HCT116 (cell line): ENCODE measurements at regions not wholly inside any gene's neighbourhood (a gene's known extent, or its start where the extent isn't known, plus 50 kb on each side); places are given as distances from the start of the nearest gene placed in this dataset.

Experiments
- ATAC-seq: fragments of 200-7000 bp; cut with Tn5 transposase; 2 replicates; pipeline ENCODE4 v1.9.1; 2020; ENCODE audit warnings: mild to moderate bottlenecking, moderate library complexity
- BruUV-seq: library from RNA; stranded (reverse); fragments of 400-500 nt; replicated peaks from 2 replicates; lab custom pipeline; 2021; lab: Mats Ljungman, UMichigan
- CTCF ChIA-PET: fragments of 300-600 bp; sonication (Branson Sonifier 250); formaldehyde crosslinking; loops from one replicate; lab custom pipeline; 2021; ENCODE audit warnings: antibody characterized with exemption; lab: Charles Lee
- POLR2A ChIA-PET: fragments of 300-600, 350-600 bp; sonication (Branson Sonifier 250); formaldehyde crosslinking; loops from one replicate; lab custom pipeline; 2021; ENCODE audit warnings: antibody characterized with exemption; lab: Charles Lee
- RAD21 ChIA-PET, 2 experiments: fragments of 300-600 bp; sonication (Branson Sonifier 250); formaldehyde crosslinking; loops; one replicate each; lab custom pipeline; 2023; ENCODE audit warnings: low total read pairs in 2 of 2; ENCODE audit not compliant: uncharacterized antibody in 2 of 2, unreplicated experiment in 2 of 2, low non-redundant PET in 1 of 2; lab: Charles Lee
- DNase-seq: peaks from one replicate; pipeline ENCODE4 v3.0.0-alpha.2; 2010; ENCODE audit warnings: low read depth, low spot score
- H2AFZ ChIP-seq: fragments of 200-600 bp; shearing (Covaris generic), sonication (generic); 2 replicates; pipeline ENCODE4 v1.6.1; 2017; ENCODE audit warnings: low read depth, mixed run types, mixed read lengths, antibody characterized with exemption, low read length; ENCODE audit not compliant: poor library complexity, severe bottlenecking
- H3K27ac ChIP-seq: 2 replicates; pipeline ENCODE4 v1.5.1; 2012; ENCODE audit warnings: low read depth, low read length
- H3K27me3 ChIP-seq: fragments of 200-600 bp; sonication (generic); 2 replicates; pipeline ENCODE4 v1.6.1; 2016; ENCODE audit warnings: mixed run types, low read length, mixed read lengths; ENCODE audit not compliant: insufficient read depth
- H3K36me3 ChIP-seq, 2 experiments: fragments of 200-500 bp in 1 of 2; fragments of 200-600 bp in 1 of 2; sonication (Bioruptor generic) in 1 of 2; sonication (generic) in 1 of 2; 2 replicates each; pipeline versions ENCODE4 v1.5.1 to v1.6.1; 2014 to 2016; ENCODE audit warnings: low read length in 2 of 2, inconsistent platforms in 1 of 2, mixed read lengths in 1 of 2, mixed run types in 1 of 2; ENCODE audit not compliant: insufficient read depth in 2 of 2, control insufficient read depth in 1 of 2
- H3K4me1 ChIP-seq, 2 experiments: fragments of 200-600 bp in 1 of 2; sonication (generic) in 1 of 2; 2 replicates each; pipeline versions ENCODE4 v1.5.1 to v1.6.1; 2012 to 2017; ENCODE audit warnings: low read length in 2 of 2, inconsistent platforms in 1 of 2, mild to moderate bottlenecking in 1 of 2, mixed read lengths in 1 of 2, mixed run types in 1 of 2, moderate library complexity in 1 of 2; ENCODE audit not compliant: insufficient read depth in 2 of 2, control insufficient read depth in 1 of 2
- H3K4me2 ChIP-seq: fragments of 200-600 bp; sonication (generic); 2 replicates; pipeline ENCODE4 v1.6.1; 2017; ENCODE audit warnings: mixed run types, low read length, mixed read lengths
- H3K4me3 ChIP-seq, 2 experiments: fragments of 200-600 bp in 1 of 2; sonication (generic) in 1 of 2; replicated peaks in 1 of 2; 2 replicates each; pipeline ENCODE4 v1.5.1; 2011 to 2016; ENCODE audit warnings: low read length in 2 of 2, control low read depth in 1 of 2, low read depth in 1 of 2, mild to moderate bottlenecking in 1 of 2, mixed read lengths in 1 of 2, mixed run types in 1 of 2
- H3K79me2 ChIP-seq: fragments of 200-600 bp; sonication (generic); 2 replicates; pipeline ENCODE4 v1.6.1; 2017; ENCODE audit warnings: mild to moderate bottlenecking, mixed run types, low read length, moderate library complexity, mixed read lengths; ENCODE audit not compliant: insufficient read depth
- H3K9ac ChIP-seq: fragments of 200-600 bp; sonication (generic); 2 replicates; pipeline ENCODE4 v1.6.1; 2016; ENCODE audit warnings: low read length, mixed read lengths
- H3K9me2 ChIP-seq: fragments of 200-600 bp; sonication (generic), shearing (Covaris generic); 2 replicates; pipeline ENCODE4 v1.6.1; 2017; ENCODE audit warnings: mixed run types, mild to moderate bottlenecking, moderate library complexity; ENCODE audit not compliant: insufficient read depth
- H3K9me3 ChIP-seq, 2 experiments: fragments of 200-500 bp in 1 of 2; fragments of 200-600 bp in 1 of 2; sonication (Bioruptor generic) in 1 of 2; sonication (generic) in 1 of 2; 2 replicates each; pipeline ENCODE4 v1.6.1; 2014 to 2017; ENCODE audit warnings: low read length in 2 of 2, mixed read lengths in 2 of 2, inconsistent platforms in 1 of 2, low read depth in 1 of 2, mild to moderate bottlenecking in 1 of 2, mixed run types in 1 of 2, moderate library complexity in 1 of 2; ENCODE audit not compliant: control insufficient read depth in 1 of 2, insufficient read depth in 1 of 2
- H4K20me1 ChIP-seq: fragments of 200-600 bp; sonication (generic), shearing (Covaris generic); 2 replicates; pipeline ENCODE4 v1.6.1; 2017; ENCODE audit warnings: mixed run types, mild to moderate bottlenecking, moderate library complexity; ENCODE audit not compliant: insufficient read depth
- CBX3 ChIP-seq: IDR thresholded peaks from 2 replicates; pipeline ENCODE4 v1.6.1; 2012; ENCODE audit warnings: low read depth
- EZH2 ChIP-seq: fragments of 200-600 bp; sonication (generic); IDR thresholded peaks from 2 replicates; pipeline ENCODE4 v1.6.1; 2017; ENCODE audit warnings: antibody characterized with exemption, mixed run types
- EZH2phosphoT487 ChIP-seq: fragments of 200-600 bp; IDR thresholded peaks from 2 replicates; pipeline ENCODE4 v1.6.1; 2018; ENCODE audit warnings: antibody characterized with exemption, borderline replicate concordance
- FOSL1 ChIP-seq: IDR thresholded peaks from 2 replicates; pipeline ENCODE4 v1.6.1; 2012; ENCODE audit warnings: low read depth
- JUND ChIP-seq: IDR thresholded peaks from 2 replicates; pipeline ENCODE4 v1.6.1; 2012
- POLR2A ChIP-seq: IDR thresholded peaks from 2 replicates; pipeline ENCODE4 v1.7.0; 2011; ENCODE audit warnings: borderline replicate concordance; ENCODE audit not compliant: insufficient read depth, insufficient read length; ENCODE audit errors: extremely low read depth
- POLR2AphosphoS5 ChIP-seq: IDR thresholded peaks from 2 replicates; pipeline ENCODE4 v1.6.1; 2011; ENCODE audit warnings: mild to moderate bottlenecking, low read depth, low read length, moderate library complexity
- RAD21 ChIP-seq: IDR thresholded peaks from 2 replicates; pipeline ENCODE4 v1.6.1; 2012; ENCODE audit warnings: low read depth, mild to moderate bottlenecking
- SIN3A ChIP-seq: IDR thresholded peaks from 2 replicates; pipeline ENCODE4 v1.6.1; 2012; ENCODE audit warnings: low read depth
- SP1 ChIP-seq: IDR thresholded peaks from 2 replicates; pipeline ENCODE4 v1.6.1; 2012; ENCODE audit warnings: low read depth
- SRF ChIP-seq: IDR thresholded peaks from 2 replicates; pipeline ENCODE4 v1.6.1; 2012; ENCODE audit warnings: low read depth
- TCF7L2 ChIP-seq: IDR thresholded peaks from 2 replicates; pipeline ENCODE4 v1.7.0; 2011; ENCODE audit warnings: borderline replicate concordance, inconsistent platforms; ENCODE audit not compliant: insufficient read depth, insufficient read length; ENCODE audit errors: extremely low read depth
- ZFX ChIP-seq: fragments of 450-650 bp; IDR thresholded peaks from 2 replicates; pipeline ENCODE4 v1.6.1; 2017
- ZNF274 ChIP-seq: fragments of 200-500 bp; sonication (Bioruptor generic); IDR thresholded peaks from 2 replicates; pipeline ENCODE4 v1.6.1; 2014; ENCODE audit warnings: mild to moderate bottlenecking, low read depth, low read length, inconsistent platforms
- intact Hi-C: fragments of 100-400 bp; cut with micrococcal nuclease; formaldehyde crosslinking; loops from 2 replicates; pipeline ENCODE4 v1.10.0; 2022
- TF ChIP-seq, protein P1 (sequence below): IDR thresholded peaks from 2 replicates; pipeline ENCODE4 v1.6.1; 2012; ENCODE audit warnings: low read depth
- TF ChIP-seq, protein P2 (sequence below), 3 experiments: fragments of 200-600 bp in 1 of 3; sonication (generic) in 1 of 3; IDR thresholded peaks in 2 of 3; conservative IDR thresholded peaks in 1 of 3; 2 replicates each; pipeline ENCODE4 v1.5.1; 2012 to 2017; ENCODE audit warnings: low read depth in 2 of 3, low read length in 2 of 3, antibody characterized with exemption in 1 of 3, borderline replicate concordance in 1 of 3, control low read depth in 1 of 3, mild to moderate bottlenecking in 1 of 3, mixed read lengths in 1 of 3, mixed run types in 1 of 3, moderate library complexity in 1 of 3; ENCODE audit not compliant: insufficient read depth in 1 of 3
- TF ChIP-seq, protein P3 (sequence below): IDR thresholded peaks from 2 replicates; pipeline ENCODE4 v1.6.1; 2012

DNA sequence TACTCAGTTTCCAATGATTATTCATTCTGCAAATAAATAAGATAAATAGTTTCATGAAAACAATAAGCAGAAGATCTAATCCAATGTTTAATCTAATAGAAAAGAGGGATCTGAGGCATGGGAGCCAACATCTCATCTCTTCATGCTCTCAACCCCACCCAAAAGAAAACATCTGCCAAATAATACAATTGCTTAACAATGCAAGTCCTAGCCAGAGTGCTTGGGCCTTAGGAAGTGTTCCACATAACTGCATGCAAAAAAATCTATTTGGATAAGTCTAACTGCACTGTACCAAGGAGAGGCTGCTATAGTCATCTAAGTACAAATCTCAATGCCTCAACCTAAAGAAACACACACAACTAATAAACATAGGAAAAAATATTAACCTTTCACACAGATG is 606.0 kb downstream of the CDH9 start (continued):
- TF ChIP-seq ZFX (no peak), FOSL1 (no peak), TCF7L2 (no peak), RAD21 (no peak), CBX3 (no peak), SRF (no peak), POLR2A (no peak), ZNF274 (no peak), EZH2 (no peak)
- TF ChIP-seq, protein P1, sequence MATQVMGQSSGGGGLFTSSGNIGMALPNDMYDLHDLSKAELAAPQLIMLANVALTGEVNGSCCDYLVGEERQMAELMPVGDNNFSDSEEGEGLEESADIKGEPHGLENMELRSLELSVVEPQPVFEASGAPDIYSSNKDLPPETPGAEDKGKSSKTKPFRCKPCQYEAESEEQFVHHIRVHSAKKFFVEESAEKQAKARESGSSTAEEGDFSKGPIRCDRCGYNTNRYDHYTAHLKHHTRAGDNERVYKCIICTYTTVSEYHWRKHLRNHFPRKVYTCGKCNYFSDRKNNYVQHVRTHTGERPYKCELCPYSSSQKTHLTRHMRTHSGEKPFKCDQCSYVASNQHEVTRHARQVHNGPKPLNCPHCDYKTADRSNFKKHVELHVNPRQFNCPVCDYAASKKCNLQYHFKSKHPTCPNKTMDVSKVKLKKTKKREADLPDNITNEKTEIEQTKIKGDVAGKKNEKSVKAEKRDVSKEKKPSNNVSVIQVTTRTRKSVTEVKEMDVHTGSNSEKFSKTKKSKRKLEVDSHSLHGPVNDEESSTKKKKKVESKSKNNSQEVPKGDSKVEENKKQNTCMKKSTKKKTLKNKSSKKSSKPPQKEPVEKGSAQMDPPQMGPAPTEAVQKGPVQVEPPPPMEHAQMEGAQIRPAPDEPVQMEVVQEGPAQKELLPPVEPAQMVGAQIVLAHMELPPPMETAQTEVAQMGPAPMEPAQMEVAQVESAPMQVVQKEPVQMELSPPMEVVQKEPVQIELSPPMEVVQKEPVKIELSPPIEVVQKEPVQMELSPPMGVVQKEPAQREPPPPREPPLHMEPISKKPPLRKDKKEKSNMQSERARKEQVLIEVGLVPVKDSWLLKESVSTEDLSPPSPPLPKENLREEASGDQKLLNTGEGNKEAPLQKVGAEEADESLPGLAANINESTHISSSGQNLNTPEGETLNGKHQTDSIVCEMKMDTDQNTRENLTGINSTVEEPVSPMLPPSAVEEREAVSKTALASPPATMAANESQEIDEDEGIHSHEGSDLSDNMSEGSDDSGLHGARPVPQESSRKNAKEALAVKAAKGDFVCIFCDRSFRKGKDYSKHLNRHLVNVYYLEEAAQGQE, result no peak

DNA sequence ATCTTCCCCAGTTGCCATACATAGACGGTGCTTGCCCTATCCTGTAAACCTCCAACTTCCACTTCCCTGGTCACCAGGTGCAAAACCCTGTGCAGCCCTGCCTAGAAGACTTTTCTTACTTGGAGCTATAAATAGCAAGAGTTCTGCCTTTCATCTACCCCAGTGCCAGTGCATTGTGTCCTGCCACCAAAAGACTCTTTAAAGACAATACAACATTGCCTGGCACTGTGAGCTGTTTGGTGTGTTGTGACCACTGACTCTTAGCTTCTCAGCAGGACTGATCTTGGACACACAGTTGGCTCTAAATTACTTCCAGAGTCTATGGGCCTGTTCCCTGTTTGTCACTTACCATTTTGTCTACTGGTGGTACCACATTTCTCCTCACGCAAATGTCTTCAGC is 608.1 kb downstream of the CDH9 start:
- no TSS peak for BruUV-seq
- no peak overlapping the region for H3K27ac ChIP-seq
- no peaks in the 10 kb centered on the region for H3K4me1 ChIP-seq
- no peaks in the 10 kb centered on the region for H3K9me2 ChIP-seq
- peaks cover 10 to 20% of the 10 kb centered on the region in 2 experiments; a peak in 2 of 4 replicates for H3K9me3 ChIP-seq
- no peaks in the 10 kb centered on the region for H3K79me2 ChIP-seq
- intact Hi-C loops, result no loop called here
- H3K4me3 ChIP-seq, result no peak overlapping the region
- H3K27me3 ChIP-seq, result no peaks in the 10 kb centered on the region
- H3K4me2 ChIP-seq, result no peak overlapping the region
- ChIA-PET RAD21 (no interaction called here), POLR2A (no interaction called here), CTCF (no interaction called here)
- H4K20me1 ChIP-seq, result no peaks in the 10 kb centered on the region
- no peak overlapping the region for H2AFZ ChIP-seq
- H3K9ac ChIP-seq, result no peak overlapping the region
- H3K36me3 ChIP-seq, result no peaks in the 10 kb centered on the region
- DNase-seq (no peak), ATAC-seq (no peak)
- TF ChIP-seq POLR2AphosphoS5, result no peak
- no peak for TF ChIP-seq SP1
- TF ChIP-seq SIN3A, result no peak
- TF ChIP-seq CBX3, result no peak
- TF ChIP-seq, protein P1, result no peak
- no peak for TF ChIP-seq FOSL1
- TF ChIP-seq, protein P2, sequence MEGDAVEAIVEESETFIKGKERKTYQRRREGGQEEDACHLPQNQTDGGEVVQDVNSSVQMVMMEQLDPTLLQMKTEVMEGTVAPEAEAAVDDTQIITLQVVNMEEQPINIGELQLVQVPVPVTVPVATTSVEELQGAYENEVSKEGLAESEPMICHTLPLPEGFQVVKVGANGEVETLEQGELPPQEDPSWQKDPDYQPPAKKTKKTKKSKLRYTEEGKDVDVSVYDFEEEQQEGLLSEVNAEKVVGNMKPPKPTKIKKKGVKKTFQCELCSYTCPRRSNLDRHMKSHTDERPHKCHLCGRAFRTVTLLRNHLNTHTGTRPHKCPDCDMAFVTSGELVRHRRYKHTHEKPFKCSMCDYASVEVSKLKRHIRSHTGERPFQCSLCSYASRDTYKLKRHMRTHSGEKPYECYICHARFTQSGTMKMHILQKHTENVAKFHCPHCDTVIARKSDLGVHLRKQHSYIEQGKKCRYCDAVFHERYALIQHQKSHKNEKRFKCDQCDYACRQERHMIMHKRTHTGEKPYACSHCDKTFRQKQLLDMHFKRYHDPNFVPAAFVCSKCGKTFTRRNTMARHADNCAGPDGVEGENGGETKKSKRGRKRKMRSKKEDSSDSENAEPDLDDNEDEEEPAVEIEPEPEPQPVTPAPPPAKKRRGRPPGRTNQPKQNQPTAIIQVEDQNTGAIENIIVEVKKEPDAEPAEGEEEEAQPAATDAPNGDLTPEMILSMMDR (IDR thresholded peaks at IDR 0.05 in 2 of 3, conservative IDR thresholded peaks at IDR 0.05 in 1 of 3; ENCODE audit: borderline replicate concordance in 1 of 3, insufficient read depth in 1 of 3, low read depth in 2 of 3, low read length in 2 of 3), result no peak
- no peak for TF ChIP-seq EZH2phosphoT487
- TF ChIP-seq SRF, result no peak
- TF ChIP-seq, protein P3, sequence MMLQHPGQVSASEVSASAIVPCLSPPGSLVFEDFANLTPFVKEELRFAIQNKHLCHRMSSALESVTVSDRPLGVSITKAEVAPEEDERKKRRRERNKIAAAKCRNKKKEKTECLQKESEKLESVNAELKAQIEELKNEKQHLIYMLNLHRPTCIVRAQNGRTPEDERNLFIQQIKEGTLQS, result no peak
- TF ChIP-seq JUND, result no peak
- TF ChIP-seq TCF7L2, result no peak
- TF ChIP-seq POLR2A, result no peak
- no peak for TF ChIP-seq EZH2
- TF ChIP-seq RAD21, result no peak
